COLO668 (cell line): ENCODE measurements at regions not wholly inside any gene's neighbourhood (a gene's known extent, or its start where the extent isn't known, plus 50 kb on each side); places are given as distances from the start of the nearest gene placed in this dataset.

Experiments used
- DNase-seq: peaks from one replicate; lab custom pipeline; 2025; ENCODE audit not compliant: unreplicated experiment; lab: John Stamatoyannopoulos, UW

DNA sequence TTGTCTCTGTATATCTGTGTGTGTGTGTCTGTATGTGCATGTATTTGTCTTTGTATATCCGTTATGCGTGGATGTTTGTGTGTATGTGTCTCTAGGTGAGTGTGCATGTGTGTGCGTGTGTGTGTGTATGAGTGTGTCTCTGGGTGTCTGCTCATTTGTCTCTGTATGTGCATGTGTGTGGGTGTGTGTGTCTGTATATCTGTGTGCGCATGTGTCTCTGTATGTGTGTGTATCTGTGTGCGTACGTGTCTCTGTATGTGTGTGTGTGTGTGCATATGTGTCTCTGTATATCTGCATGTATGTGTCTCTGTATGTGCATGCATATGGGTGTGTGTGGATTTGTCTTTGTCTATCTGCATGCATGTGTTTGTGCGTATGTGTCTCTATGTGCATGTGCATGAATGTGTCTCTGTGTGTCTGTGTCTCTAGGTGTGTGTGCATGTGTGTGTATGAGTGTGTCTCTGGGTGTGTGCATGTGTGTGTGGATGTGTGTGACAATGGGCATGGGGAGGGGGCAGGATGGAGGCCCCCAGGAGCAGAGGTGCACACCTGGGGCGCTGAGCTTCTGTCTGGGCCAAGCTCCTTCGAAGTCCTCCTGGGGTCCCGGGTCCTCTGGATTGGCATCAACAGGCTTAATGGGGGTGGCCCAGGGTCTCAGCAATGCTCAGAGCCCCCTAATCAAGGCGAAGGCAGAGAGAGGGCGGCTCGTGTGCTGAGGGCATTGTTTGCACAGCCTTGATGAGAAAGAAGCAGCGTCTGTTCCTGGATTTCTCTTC is 373.4 kb upstream of the IRX4 start:
- DNase-seq: no peak

DNA sequence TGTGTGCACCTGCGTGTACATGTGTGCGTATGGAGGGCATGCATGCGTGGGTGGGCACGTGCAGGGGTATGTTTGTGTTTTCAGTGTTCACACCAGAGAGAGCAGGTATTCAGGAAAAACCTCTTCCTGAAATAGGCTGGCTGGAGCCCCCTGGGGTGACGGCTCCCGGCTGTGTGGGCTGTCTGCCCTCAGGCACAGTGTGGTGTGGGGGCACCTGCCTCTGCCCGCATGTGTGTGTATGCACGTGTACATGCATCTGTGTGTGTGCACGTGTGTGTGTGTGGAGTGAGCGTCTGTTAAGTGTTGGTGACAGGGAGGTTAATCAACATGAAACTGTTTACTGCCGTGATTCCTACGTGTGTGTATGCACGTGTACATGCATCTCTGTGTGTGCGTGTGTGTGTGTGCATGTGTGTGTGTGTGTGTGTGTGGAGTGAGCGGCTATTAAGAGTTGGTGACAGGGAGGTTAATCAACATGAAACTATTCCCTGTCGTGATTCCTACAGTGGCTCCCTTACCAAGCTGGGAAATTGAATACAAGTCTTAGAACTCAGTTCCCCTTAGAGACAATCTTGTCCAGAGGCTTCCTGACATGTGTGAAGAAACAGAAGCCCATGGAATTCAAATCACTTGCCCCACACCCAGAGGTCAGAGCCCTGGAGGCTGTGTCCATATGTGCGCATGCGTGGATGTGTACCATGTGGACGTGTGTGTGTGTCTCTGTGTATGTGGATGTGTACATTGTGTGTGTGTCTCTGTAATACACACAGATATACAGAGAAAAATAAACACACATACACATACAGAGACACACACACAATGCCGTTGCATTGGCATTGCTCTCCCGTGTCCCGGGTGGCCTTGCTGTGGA is 372.4 kb upstream of the IRX4 start:
- DNase-seq: no peak

DNA sequence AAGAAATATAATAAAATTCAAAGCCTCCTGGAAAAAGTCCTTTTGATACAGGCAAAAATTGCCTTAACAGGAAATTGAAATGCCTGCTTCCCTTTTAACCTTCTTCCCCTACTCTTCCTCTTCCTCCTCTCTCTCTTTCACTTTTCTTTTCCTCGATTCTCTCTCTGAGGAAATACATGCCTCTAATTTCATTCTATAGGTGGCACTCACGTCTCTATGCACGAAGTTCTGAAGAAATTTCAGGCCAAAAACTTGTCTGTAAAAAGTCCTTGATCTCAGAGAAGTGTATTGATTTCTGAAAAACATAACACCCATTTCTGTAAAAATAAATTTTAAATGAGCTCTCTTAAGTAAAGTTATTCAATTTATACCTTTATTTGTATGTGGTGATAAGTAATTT is 371.7 kb upstream of the IRX4 start:
- DNase-seq: no peak

DNA sequence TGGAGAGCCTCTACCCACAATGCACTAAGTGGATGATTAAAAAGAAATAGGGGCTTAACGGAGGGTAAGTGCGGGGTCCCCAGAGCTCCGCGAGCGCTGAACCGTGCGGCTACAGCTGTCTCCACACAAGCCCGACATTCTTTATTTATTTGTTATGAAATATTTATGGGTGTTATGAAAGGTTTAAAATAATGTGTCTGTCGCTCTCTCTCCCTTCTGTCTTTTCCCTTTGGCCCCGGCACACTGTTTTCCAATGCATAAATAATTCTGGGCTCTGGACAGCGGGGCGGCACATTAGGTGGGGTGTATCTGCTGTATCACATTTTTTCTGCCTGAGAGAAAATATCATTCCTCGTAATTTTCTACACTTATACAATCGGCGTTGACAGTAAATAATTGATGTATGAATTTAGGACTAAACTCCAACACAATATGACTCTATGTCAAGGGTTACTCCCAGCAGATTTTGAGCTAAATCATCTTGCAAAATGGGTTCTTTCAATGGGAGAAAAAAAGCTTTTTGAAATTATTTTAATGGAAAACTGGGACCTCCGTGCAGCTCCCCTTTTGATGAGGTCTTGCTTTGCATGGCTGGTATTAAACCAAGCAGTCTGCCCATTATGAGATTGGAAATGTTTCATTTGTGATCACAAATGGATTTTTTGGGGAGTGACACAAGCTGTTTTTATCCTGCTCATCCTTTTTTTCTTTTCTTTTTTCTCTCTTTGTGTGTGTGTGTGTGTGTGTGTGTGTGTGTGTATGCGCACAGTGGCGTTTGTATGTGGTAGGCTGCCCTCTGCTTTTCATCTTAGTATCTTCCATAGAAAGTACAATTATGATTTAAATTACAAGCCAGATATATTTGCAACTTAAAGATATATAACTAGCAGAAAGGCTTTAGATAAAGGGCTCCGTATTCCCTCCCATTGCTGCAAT is 370.6 kb upstream of the IRX4 start:
- no peak for DNase-seq

DNA sequence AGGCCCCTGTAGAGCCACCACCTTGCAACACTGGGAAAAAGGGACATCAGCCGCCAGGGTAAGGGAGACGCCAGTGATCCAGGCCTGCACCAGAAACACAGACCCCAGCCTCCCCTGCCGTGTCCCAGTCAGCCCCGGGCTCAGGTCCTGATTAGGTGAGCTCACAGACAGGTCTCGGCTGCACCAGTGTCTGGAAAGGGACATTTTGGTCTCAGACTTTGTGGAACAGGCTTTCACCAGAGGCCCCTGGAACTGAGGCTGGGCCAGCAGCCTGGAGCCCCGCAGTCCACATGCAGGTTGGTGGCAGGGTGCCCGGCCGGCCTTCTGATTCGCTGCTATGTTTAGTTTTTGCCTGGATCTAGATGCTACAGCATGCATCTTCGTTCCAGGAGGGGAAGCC is 369.0 kb upstream of the IRX4 start:
- no peak for DNase-seq

DNA sequence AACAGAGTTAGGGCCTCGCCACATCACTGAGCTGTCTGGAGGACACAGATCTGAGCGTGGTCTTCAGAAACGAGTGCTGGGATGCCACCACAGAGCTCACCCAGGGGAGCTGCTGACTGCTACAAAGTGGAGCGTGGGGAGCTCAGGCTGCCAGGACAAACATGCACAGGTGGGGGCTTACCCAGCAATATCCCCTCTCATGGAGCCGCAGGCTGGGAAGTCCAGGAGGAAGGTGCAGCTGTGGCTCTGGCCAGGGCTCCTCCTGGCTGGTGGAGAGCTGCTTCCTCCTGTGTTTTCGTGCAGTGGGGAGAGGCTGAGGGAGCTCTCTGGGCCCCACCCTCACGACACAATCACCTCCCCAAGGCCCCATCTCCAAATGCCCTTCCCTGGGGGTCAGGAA is 368.6 kb upstream of the IRX4 start:
- no peak for DNase-seq

DNA sequence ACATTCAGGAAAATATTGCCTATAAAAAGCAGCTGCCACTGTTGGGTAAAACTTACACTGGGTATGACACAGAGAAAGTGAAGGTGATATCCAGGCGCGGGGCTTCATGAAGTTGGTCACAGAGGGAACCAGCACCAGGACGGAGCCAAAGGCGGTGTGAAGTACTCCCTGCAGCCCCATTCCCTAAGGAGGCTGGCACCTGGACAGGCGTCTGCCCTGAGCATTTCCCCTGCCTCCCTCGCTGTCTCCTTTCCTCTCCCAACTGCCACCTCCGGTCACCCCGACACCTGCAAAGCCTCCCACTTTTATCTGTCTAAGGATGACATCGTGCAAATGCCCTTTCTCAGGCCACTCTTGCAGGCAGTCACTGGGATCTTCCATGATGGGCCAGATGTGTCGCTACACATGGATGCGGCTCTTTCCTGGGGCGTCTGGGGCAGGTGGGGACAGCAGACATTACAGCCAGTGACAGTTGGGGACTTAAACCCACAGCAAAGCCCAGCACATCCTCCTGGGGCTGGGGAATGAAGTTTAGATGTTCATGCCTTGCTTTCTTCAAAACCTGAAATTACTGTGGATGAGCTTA is 367.7 kb upstream of the IRX4 start:
- DNase-seq: no peak

DNA sequence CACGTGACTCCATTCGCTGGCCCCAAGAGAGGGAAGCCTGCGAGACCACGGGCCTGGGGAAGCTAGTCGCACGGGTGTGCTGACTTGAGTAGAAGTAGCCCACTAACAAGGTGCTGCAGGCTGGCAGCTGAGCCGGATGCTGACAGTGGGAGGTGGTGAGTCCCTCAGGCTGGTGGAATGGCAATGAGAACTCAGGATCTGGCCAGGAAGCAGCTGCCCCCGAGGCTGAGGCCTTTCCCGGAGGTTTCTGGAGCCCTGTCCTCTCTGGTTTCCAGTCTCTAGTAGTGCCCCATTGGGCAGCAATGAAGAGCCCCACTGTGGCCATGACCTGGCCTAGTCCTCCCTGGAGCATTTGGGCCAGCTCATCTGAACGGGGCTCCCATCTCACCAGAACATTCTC is 366.7 kb upstream of the IRX4 start:
- no peak for DNase-seq

DNA sequence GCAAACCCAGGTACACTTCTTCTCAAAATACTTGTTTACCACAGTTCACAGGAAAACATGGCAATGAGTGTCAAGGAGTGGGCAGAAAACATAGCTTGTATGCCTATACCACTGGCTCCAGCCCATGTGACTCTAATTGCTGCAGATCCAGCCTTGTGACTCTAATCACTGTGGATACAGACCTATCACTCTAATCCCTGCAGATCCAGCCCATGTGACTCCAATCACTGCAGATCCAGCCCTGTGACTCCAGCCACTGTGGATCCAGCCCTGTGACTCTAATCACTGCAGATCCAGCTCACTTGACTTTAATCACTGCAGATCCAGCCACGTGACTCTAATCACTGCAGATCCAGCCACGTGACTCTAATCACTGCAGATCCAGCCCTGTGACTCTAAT is 366.3 kb upstream of the IRX4 start:
- no peak for DNase-seq

DNA sequence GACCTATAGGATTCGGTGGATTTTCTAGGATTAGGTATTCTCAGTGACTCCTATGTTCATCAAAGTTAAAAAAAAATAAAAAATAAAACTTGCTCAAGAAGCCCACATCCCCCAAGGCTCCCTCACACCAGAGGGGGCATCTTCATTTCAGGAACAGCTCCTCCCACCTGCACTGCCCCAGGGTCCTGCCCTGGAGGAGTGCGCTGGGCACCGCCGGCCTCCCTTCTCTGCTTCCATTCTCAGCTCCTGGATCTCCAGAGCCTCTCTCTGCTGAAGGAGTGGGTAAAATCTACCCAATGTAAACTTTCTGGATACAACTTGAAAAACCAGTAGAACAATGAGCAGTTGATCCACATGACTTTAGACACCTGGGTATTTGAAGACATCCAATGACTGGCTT is 359.8 kb upstream of the IRX4 start:
- DNase-seq: no peak

DNA sequence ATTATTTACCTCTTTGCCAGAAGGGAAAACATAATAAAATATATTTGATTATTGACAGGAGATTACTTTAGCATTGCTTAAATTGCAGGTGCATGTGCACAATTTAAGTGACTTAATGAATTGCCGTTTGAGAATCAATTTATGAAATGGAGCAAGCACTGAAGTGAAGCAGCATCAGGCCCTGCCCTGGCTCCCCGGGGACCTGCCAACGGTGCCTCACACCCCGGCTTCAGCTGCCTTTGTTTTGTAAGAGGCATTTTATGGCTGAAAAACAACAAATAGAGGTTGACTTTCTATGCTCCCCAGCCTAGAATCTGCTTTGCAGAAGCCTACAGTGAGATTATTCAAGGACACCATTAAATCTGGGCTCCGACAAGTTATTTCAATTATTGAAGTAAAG is 359.1 kb upstream of the IRX4 start:
- no peak for DNase-seq

DNA sequence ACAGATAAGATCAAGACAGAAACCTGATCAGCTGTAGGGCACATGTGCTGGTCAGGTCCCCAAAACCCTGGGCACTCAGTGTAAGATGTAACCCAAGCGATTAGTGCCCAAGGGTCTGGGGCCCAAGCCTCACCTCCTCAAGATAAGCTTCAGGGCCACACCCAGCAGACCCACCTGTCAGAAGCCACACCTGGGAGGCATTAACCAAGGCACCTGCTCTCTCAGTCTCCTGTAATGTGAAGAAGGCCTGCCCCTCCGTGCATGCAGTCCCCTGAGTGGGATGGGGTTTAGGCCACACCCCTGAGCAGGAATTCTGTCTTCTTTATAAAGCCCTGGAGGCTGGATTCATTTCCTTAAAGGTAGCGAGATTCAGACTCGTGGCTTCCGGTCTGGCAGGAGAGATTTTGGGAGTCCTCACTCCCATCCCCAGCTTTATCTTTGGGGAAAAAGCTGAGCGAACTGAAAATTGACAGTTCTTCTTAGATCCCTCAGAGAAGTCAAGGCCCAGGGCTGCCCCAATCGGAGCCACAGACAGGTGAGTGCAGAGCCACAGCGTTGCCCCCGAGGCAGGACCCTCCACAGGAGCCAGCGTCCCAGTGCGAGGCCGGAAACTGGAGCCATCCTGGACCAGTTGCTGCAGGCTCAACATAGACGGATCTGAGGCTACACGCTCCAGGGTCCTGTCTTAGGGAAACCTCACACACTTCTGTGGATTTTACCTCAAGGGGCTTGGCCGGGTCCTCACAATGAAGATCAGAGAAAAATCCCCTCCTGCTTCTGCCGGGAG is 357.6 kb upstream of the IRX4 start:
- no peak for DNase-seq

DNA sequence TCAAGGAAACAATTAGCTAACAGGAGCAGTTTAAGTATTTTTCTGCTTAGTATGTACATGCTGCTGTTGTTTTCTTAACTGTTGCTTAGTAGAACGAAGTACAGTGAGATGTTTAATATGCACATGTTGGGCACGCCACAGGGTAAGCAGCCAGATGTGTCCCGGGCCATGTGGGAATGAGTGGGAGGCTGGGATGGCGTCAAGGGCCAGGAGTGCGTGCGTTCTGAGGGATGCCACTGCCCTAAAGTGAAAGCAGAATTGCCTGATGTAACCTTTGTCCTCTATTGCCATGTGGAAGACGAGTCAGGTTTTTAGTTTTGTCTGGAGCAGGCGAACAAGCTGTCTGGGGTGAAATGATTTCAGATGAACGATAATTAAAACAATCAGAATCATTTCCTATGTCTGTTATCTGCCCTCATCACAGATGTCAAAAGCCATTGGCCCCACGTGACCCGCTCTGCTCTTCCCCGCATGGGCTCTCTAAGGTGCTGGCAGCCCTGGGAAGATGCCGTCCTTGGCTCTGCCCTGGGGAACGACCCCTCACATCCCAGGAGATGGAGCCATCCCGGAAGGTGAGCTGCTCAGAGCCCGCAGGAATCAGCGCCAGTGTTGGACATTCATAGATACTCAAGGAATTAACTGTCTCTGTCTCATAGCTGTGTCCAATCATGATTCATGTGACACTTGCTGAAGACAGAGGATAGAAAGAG is 356.6 kb upstream of the IRX4 start:
- DNase-seq: no peak

DNA sequence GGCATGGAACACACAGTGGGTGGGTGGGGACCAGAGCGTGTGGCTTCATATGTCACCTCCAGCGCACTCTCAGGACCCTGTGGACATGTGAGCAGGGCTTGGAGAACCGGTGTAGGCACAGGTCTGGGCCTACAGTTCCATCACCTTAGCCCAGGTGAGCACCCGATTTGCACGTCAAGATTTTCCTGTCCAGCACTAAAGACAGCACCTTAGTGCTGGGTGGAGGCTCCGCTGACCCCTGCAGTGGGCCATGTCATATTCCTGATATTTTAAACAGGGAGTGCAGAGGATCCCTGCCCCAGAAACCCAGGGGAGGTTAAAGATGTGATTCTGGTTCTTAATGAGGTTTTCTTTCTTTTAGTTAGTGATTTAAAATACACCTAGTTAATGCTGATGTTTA is 356.0 kb upstream of the IRX4 start:
- no peak for DNase-seq

DNA sequence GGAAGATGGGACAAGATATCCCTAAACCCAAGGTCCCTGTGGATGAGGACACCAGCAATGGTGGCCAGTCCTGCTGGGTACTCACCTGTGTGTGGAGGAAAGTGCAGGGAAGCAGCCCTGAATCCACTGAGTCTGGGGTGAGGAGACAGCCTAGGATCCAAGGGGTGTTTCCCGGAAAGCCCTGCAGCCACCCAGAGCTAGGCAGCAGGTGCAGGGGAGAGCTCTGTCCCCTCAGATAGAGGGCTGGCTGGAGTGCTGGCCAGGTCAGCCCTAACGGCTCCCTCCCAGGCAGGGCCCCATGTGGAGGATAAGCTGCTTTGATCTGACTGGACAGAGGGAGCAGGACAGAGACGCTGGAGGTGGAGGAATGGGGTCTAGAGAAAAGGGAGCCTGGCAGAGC is 344.7 kb upstream of the IRX4 start:
- no peak for DNase-seq

DNA sequence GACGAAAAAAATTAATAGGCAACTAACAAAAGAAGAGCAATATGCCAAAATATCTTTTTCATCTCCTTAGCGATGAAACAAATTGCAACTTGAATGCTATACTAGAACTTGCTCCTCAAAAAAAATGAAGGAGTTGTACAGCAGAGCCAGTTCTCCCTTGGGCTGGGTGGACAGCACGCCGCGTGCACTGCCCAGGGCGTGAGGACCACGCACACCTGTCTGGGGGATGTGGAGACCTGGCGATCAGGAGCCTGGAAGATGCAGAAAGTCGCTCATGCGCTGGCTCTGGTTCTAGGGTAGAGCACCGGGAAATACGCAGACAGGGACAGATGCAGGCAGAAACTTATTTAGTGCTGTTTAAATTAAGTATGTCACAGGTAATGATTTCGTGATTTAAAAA is 342.0 kb upstream of the IRX4 start:
- no peak for DNase-seq

DNA sequence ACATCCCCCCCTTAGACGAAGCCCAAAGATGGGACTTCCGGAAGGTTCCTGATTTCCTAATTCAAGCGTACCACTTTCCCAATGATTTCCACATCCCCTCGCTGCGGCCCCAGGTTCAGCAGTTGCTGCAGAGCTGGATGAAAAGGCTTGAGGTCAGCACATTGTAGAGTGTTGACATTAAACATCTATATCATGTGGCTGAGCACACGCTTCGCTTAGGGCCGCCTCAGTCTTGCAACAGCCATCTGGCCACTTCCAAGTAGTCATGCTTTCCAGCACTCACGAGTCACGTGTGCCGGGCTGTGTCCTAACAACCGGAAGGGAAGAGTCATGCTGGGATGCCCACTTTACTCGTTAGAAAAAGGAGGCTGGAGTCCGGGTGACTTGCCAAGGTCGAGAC is 340.6 kb upstream of the IRX4 start:
- DNase-seq: no peak

DNA sequence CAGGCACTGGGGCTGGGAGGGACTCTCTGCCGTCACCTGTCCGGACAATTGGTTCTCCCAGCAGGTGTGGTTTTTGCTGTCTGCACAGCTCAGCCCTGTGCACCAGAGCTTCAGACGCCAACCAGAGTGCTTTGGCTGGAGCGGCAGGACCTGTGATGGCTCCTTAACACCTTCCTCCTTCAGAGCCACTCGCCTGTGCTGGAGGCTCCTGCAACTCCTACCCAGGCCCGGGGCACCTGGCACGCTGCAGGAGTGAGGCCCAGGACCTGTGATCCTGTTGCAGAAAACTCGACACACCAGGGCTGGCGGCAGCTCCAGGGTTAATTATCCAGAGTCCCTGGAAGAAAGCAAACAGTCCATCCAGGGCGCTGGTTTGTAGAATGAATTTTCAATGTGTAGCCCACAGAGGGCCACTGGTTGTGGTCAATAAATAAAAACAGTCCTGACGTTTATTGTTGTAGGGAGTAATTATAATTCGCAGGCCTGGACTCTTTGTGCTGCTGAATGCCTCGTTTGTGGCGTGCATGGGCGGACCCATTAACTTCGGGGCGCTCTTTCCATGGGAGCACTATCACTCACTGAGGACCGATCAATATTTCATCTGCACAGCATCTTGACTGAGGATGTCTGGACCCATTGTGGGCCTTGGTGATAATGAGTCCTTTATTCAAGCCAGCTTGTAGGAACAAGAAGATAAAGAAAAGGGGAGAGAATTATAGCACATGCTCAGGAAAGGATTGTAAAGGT is 339.7 kb upstream of the IRX4 start:
- DNase-seq: no peak

DNA sequence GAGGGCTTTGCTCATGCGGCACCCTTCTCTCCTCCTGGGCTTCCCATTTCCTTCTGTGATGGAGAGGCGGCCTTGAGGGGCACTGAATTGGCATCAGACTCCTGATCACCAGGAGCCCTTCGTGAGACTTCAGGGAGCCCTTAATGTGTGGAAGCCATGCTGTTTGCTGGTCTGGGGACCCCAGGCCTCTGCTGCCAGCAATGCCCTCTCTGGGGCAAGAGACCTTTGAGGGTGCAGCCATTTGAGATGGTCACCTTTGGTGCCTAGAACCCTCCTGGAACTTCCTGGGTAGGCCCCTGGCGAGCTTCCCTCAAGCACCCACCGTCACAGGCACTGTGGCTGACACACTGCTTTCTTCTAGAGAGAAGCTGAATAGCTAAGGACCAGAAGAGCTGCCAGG is 338.7 kb upstream of the IRX4 start:
- DNase-seq: no peak
